IMR-90 (cell line): ENCODE measurements at regions not wholly inside any gene's neighbourhood (a gene's known extent, or its start where the extent isn't known, plus 50 kb on each side); places are given as distances from the start of the nearest gene placed in this dataset.

Experiments used
- ATAC-seq: fragments of 200-7000 bp; cut with Tn5 transposase; 2 replicates; pipeline ENCODE4 v1.9.1; 2020; ENCODE audit warnings: low read depth, mild to moderate bottlenecking, moderate library complexity
- BruUV-seq: library from RNA; stranded (reverse); fragments of 400-500 nt; replicated peaks from 2 replicates; lab custom pipeline; 2021; lab: Mats Ljungman, UMichigan
- CTCF ChIA-PET: fragments of 300-600 bp; formaldehyde crosslinking; extraction: SDS; loops from one replicate; lab custom pipeline; 2021; ENCODE audit warnings: antibody characterized with exemption; lab: Yijun Ruan, JAX
- POLR2A ChIA-PET: fragments of 300-600 bp; sonication (Branson Sonifier 250); formaldehyde crosslinking; loops from one replicate; lab custom pipeline; 2022; ENCODE audit warnings: antibody characterized with exemption; ENCODE audit not compliant: unreplicated experiment; lab: Charles Lee
- DNase-seq: peaks from one replicate; pipeline ENCODE4 v3.0.0; 2013
- H2AFZ ChIP-seq: replicated peaks from 2 replicates; pipeline ENCODE3; 2013; ENCODE audit warnings: low read length, mild to moderate bottlenecking; ENCODE audit not compliant: poor library complexity
- H2AK5ac ChIP-seq: 2 replicates; pipeline ENCODE4 v1.6.1; 2013; ENCODE audit warnings: low read depth, low read length, inconsistent platforms
- H2AK9ac ChIP-seq: replicated peaks from 2 replicates; pipeline ENCODE3; 2013; ENCODE audit warnings: mild to moderate bottlenecking, low read depth, low read length, moderate library complexity; ENCODE audit not compliant: poor library complexity
- H2BK120ac ChIP-seq: 2 replicates; pipeline ENCODE4 v1.6.1; 2013; ENCODE audit warnings: low read depth, low read length, inconsistent platforms
- H2BK15ac ChIP-seq: 3 replicates; pipeline ENCODE4 v1.6.1; 2013; ENCODE audit warnings: low read depth, low read length, inconsistent platforms
- H2BK20ac ChIP-seq: 2 replicates; pipeline ENCODE4 v1.6.1; 2013; ENCODE audit warnings: low read depth, mild to moderate bottlenecking, inconsistent platforms, low read length, moderate library complexity
- H2BK5ac ChIP-seq: 2 replicates; pipeline ENCODE4 v1.6.1; 2013; ENCODE audit warnings: mild to moderate bottlenecking, low read depth, low read length, inconsistent platforms; ENCODE audit not compliant: poor library complexity, severe bottlenecking
- H3K14ac ChIP-seq: replicated peaks from 2 replicates; pipeline ENCODE4 v1.6.1; 2013; ENCODE audit warnings: low read depth, low read length, inconsistent platforms
- H3K18ac ChIP-seq: 2 replicates; pipeline ENCODE4 v1.6.1; 2013; ENCODE audit warnings: low read depth, low read length, control low read depth
- H3K23ac ChIP-seq: 2 replicates; pipeline ENCODE4 v1.6.1; 2013; ENCODE audit warnings: low read depth, low read length, inconsistent platforms
- H3K27ac ChIP-seq: 2 replicates; pipeline ENCODE4 v1.5.1; 2013; ENCODE audit warnings: mild to moderate bottlenecking, control low read depth, low read length; ENCODE audit not compliant: insufficient read depth
- H3K27me3 ChIP-seq: 2 replicates; pipeline ENCODE4 v1.6.1; 2013; ENCODE audit warnings: low read length; ENCODE audit not compliant: control insufficient read depth, insufficient read depth
- H3K36me3 ChIP-seq: 2 replicates; pipeline ENCODE4 v1.6.1; 2013; ENCODE audit warnings: low read length, mixed read lengths; ENCODE audit not compliant: control insufficient read depth, insufficient read depth
- H3K4ac ChIP-seq: 2 replicates; pipeline ENCODE4 v1.6.1; 2013; ENCODE audit warnings: low read depth, low read length, inconsistent platforms
- H3K4me1 ChIP-seq: 2 replicates; pipeline ENCODE4 v1.6.1; 2013; ENCODE audit warnings: low read length, mixed read lengths; ENCODE audit not compliant: control insufficient read depth, insufficient read depth
- H3K4me2 ChIP-seq: 2 replicates; pipeline ENCODE4 v1.6.1; 2013; ENCODE audit warnings: low read depth, mild to moderate bottlenecking, control low read depth, low read length, moderate library complexity
- H3K4me3 ChIP-seq: 2 replicates; pipeline ENCODE4 v1.5.1; 2013; ENCODE audit warnings: low read depth, mild to moderate bottlenecking, control low read depth, low read length, moderate library complexity; ENCODE audit not compliant: insufficient read depth
- H3K56ac ChIP-seq: 2 replicates; pipeline ENCODE4 v1.6.1; 2013; ENCODE audit warnings: low read length, inconsistent platforms; ENCODE audit not compliant: insufficient read depth; ENCODE audit errors: extremely low read depth
- H3K79me1 ChIP-seq, 2 experiments: 2 replicates each; pipeline ENCODE4 v1.6.1; 2013; ENCODE audit warnings: low read length in 2 of 2, inconsistent platforms in 1 of 2, low read depth in 1 of 2
- H3K9ac ChIP-seq: 2 replicates; pipeline ENCODE4 v1.6.1; 2013; ENCODE audit warnings: low read depth, low read length, control low read depth
- H3K9me1 ChIP-seq: 2 replicates; pipeline ENCODE4 v1.6.1; 2013; ENCODE audit warnings: low read length, inconsistent platforms; ENCODE audit not compliant: insufficient read depth
- H3K9me3 ChIP-seq: 2 replicates; pipeline ENCODE4 v1.6.1; 2013; ENCODE audit warnings: low read length; ENCODE audit not compliant: control insufficient read depth, insufficient read depth
- H4K20me1 ChIP-seq: 2 replicates; pipeline ENCODE4 v1.6.1; 2013; ENCODE audit warnings: low read length, inconsistent platforms; ENCODE audit not compliant: insufficient read depth
- H4K5ac ChIP-seq: 2 replicates; pipeline ENCODE4 v1.6.1; 2013; ENCODE audit warnings: mild to moderate bottlenecking, low read depth, low read length, control low read depth
- H4K8ac ChIP-seq, 2 experiments: 2 replicates each; pipeline ENCODE4 v1.6.1; 2013; ENCODE audit warnings: low read depth in 2 of 2, low read length in 2 of 2, control low read depth in 1 of 2, inconsistent platforms in 1 of 2
- H4K91ac ChIP-seq: 2 replicates; pipeline ENCODE4 v1.6.1; 2013; ENCODE audit warnings: low read depth, low read length, inconsistent platforms; ENCODE audit not compliant: insufficient read depth
- MAFK ChIP-seq: IDR thresholded peaks from 2 replicates; pipeline ENCODE4 v1.6.1; 2012; ENCODE audit warnings: low read depth, low read length, improper control_type of control experiment
- NFE2L2 ChIP-seq: fragments of 150-350 bp; IDR thresholded peaks from 2 replicates; pipeline ENCODE4 v1.6.1; 2016; ENCODE audit warnings: low read depth, mild to moderate bottlenecking, low read length
- RFX5 ChIP-seq: IDR thresholded peaks from 2 replicates; pipeline ENCODE4 v1.8.0; 2012; ENCODE audit warnings: low read depth, mild to moderate bottlenecking, low read length, moderate library complexity
- WGBS, 2 experiments: methylation state at CpG; one replicate each; pipeline versions ENCODE4 v1.1.5 to v1.1.7; 2013; ENCODE audit warnings: missing lambda C conversion rate in 2 of 2; ENCODE audit not compliant: insufficient read length in 1 of 2; ENCODE audit errors: extremely low coverage in 2 of 2; 5-methylcytosine and 5-hydroxymethylcytosine counted together
- dilution Hi-C: fragments of 300-500 bp; cut with HindIII; formaldehyde crosslinking; loops from one replicate; pipeline ENCODE4 v1.14.3; 2018; ENCODE audit warnings: low sequenced_read_pairs; ENCODE audit not compliant: unreplicated experiment
- in situ Hi-C: fragments of 300-500 bp; cut with MboI; formaldehyde crosslinking; loops from 3 replicates; pipeline ENCODE4 v1.14.3; 2019; ENCODE audit warnings: low sequenced_read_pairs, inconsistent platforms, mixed read lengths
- intact Hi-C: fragments of 100-400 bp; cut with micrococcal nuclease; formaldehyde crosslinking; loops from 2 replicates; pipeline ENCODE4 v1.10.0; 2022

- Histone ChIP-seq H3K4ac (no peak overlapping the region), H4K5ac (no peak overlapping the region), H3K23ac (no peak overlapping the region), H2BK5ac (no peak overlapping the region), H4K20me1 (no peaks in the 10 kb centered on the region), H2BK120ac (no peak overlapping the region), H3K4me2 (no peak overlapping the region), H2AK5ac (no peak overlapping the region), H4K8ac (no peak overlapping the region), H3K9me1 (no peaks in the 10 kb centered on the region; the same call in 1 of the 2 replicates), H3K36me3 (no peaks in the 10 kb centered on the region), H3K27me3 (peaks cover 3% of the 10 kb centered on the region; the same call in 1 of the 2 replicates), H3K79me1 (no peaks in the 10 kb centered on the region), H2BK15ac (no peak overlapping the region), H2BK20ac (no peak overlapping the region), H3K9me3 (no peaks in the 10 kb centered on the region), H3K18ac (no peak overlapping the region), H2AFZ (no peak overlapping the region), H3K14ac (no peak overlapping the region), H3K9ac (no peak overlapping the region), H2AK9ac (no peak overlapping the region), H3K27ac (no peak overlapping the region), H3K4me3 (no peak overlapping the region), H4K91ac (no peak overlapping the region), H3K56ac (no peak overlapping the region), H3K4me1 (no peaks in the 10 kb centered on the region)
- no TSS peak for BruUV-seq
- POLR2A ChIA-PET, result no interaction called here
- DNase-seq (peak; percentile 13), ATAC-seq (no peak)
- no CpG with 5 or more reads among the region's 8 CpGs for WGBS, 2 experiments
- intact Hi-C loops (no loop called here), dilution Hi-C loops (no loop called here), in situ Hi-C loops (no loop called here)
- CTCF ChIA-PET, result no interaction called here
- TF ChIP-seq NFE2L2, result no peak
- no peak for TF ChIP-seq MAFK
- TF ChIP-seq RFX5, result no peak
Observed at GRCh38 chr17:62860962-62861873, 53.1 kb upstream of the MARCHF10 start.
